GM23248 (cell line): ENCODE measurements at regions not wholly inside any gene's neighbourhood (a gene's known extent, or its start where the extent isn't known, plus 50 kb on each side); places are given as distances from the start of the nearest gene placed in this dataset.

Experiments used
- EZH2 ChIP-seq: fragments of 200-600 bp; sonication (generic); IDR thresholded peaks from 2 replicates; pipeline ENCODE4 v1.6.1; 2018; ENCODE audit warnings: antibody characterized with exemption, mild to moderate bottlenecking; ENCODE audit not compliant: insufficient read depth, poor library complexity, severe bottlenecking
- EZH2phosphoT487 ChIP-seq: fragments of 200-600 bp; sonication (generic); IDR thresholded peaks from 2 replicates; pipeline ENCODE4 v1.6.1; 2018; ENCODE audit warnings: antibody characterized with exemption, moderate library complexity, mild to moderate bottlenecking, low read depth; ENCODE audit not compliant: insufficient read depth

DNA sequence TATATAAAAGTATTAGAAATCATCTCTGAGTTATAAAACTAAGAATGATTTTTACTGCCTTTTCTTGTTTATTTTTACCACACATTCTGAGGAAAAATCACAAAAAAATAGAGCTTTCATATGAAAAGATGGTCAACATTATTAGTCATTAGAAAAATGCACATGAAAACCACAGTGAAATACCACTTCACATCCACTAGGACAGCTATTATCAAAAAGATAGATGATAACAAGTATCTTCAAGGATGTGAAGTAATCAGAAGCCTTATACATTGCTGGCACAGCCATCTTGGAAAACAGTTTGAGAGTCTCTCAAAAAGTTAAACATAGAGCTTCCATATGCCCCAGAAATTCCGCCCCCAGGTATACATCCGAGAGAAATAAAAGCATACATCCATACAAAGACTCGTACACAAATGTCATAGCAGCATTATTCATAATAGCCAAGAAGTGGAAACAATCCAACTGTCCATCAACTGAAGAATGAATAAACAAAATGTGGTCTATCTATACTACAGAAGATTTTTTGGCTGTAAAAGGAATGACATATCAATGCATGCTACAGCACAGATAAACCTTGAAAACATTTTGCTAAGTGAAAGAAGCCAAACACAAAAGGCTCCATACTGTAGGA is 523.9 kb downstream of the FUT8 start:
- TF ChIP-seq EZH2 (no peak), EZH2phosphoT487 (no peak)
